ENCODE measurements at regions not wholly inside any gene's neighbourhood (a gene's known extent, or its start where the extent isn't known, plus 50 kb on each side); places are given as distances from the start of the nearest gene placed in this dataset.
"Not testable (repeated sequence)": the region's sequence is repeated elsewhere in the genome, so short reads cannot be mapped to it uniquely, and the experiment has no call there.

GRCh38 chr3:162640208-162640607, 1143.6 kb downstream of the OTOL1 start:
- not testable (repeated sequence) for DNase-seq (ENCODE audit: low read depth in 2 of 2)

- no peak for DNase-seq (ENCODE audit: low read depth in 2 of 2)
These were observed 1144.7 kb downstream of the OTOL1 start for GRCh38 chr3:162641317-162641716.

DNA sequence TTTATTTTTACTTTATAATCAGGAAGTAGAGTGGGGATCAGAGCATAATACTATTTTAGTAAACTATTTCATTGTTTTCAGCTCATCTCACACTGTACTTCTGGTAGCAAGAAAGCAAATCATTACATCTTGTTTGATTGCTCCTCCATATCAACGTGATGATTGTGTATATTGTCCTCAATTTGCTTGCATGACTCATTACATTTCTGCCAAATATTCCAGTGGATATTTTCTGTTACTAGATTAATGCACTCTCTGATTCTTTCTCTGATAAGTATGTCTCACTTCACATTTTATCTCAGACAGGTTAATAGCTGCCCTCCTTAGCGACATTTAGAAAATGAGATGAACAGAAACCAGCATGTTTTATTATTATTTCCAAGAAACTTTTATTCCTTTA, 1145.3 kb downstream of the OTOL1 start:
- DNase-seq (ENCODE audit: low read depth in 2 of 2), result no peak

- DNase-seq (ENCODE audit: low read depth in 2 of 2), result no peak
These were observed 1146.6 kb downstream of the OTOL1 start for GRCh38 chr3:162643245-162643644.

GRCh38 chr3:162647321-162647720, 1150.7 kb downstream of the OTOL1 start:
- DNase-seq (ENCODE audit: low read depth in 2 of 2), result no peak

DNA sequence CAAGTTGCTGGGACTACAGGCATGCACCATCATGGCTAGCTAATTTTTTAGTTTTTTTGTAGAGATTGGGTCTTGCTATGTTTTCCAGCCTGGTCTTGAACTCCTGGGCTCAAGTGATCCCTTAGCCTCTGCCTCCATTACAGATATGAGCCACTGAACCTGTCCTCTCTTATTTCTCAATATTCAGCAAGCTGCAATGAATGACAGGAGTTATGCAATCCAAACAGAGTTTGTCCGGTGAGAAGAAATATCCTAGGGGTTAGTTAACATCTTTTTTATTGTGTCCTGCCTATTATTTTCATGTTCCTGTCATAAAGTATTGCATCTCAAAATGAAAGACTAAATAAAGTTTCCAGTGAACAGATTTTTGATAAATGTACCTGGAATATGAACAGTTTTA, 1161.4 kb downstream of the OTOL1 start:
- no peak for DNase-seq (ENCODE audit: low read depth in 2 of 2)

DNA sequence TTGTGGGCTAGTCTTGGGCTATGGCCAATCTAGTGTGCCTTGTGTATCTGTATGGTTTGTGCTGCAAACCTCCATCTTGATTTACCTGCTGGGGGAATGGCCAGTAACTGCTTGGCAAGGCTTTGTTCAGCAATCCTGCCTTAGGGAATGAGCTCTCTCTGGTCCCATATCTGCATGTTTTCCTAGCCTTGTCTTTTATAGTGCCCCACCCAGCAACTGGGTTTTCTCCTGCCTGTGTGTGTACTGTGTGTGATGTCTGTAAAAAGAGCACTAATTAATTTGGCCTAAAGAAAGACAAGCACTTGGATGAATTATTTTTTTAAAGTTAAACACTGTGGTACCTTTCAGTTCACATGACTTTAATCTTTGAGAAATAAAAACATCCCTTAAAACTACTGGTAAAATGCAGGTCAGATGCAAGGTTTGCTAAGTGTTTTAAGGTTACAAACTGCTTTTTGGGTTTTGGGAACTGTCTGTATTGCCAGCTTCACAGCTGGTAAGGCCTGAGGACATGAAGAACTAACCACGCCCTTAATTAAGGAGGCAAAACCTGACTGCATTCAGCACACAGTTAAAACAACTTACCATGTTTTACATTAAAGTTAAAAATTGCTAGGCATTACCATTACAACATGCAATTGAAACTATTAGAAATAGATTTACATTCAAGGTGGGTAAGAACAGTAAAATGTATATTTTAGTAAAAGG, 1169.2 kb downstream of the OTOL1 start:
- no peak for DNase-seq (ENCODE audit: low read depth in 2 of 2)

- DNase-seq (ENCODE audit: low read depth in 2 of 2), result no peak
These were observed 1170.2 kb downstream of the OTOL1 start for GRCh38 chr3:162666835-162667234.

- no peak for DNase-seq (ENCODE audit: low read depth in 2 of 2)
These were observed 1173.6 kb downstream of the OTOL1 start for GRCh38 chr3:162670181-162670580.

- no peak for DNase-seq (ENCODE audit: low read depth in 2 of 2)
These were observed 1180.9 kb downstream of the OTOL1 start for GRCh38 chr3:162677475-162677874.

DNA sequence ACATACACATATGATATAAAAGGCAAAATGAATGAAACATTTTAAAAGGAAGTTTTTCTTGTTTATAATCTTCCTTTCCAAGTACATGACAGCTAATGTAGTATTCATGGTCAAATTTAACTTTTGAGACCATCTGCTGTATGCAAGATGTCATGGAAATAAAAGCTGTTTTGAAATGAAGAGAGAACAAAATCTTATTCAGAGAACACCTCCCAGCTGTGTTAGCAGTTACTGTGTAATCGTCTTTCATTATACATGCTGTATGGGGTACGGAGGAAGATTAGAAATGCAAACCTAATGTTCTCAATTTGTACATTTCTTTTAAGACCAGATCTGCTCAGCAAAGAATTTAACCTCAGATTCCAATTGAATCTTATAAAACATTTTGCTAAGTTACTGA, 1182.3 kb downstream of the OTOL1 start:
- no peak for DNase-seq (ENCODE audit: low read depth in 2 of 2)

DNA sequence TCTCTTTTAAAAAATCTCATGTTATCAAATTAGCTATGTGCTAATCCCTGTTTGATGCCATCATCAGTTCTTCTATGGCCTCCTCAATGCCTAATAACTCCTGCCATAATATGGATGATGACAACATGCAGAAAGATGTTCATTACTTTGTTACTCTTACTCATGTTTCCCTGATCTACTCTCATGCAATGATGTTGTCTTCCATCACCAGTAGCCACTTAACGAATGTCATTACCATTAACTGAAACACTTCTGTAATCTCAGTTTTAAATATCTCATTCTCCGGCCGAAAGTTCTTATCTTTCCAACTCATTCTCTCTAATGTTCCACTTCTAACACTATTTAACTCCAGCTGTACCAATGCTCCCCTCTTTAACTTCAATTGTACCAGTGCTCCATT, 1187.7 kb downstream of the OTOL1 start:
- DNase-seq (ENCODE audit: low read depth in 2 of 2), result no peak

DNA sequence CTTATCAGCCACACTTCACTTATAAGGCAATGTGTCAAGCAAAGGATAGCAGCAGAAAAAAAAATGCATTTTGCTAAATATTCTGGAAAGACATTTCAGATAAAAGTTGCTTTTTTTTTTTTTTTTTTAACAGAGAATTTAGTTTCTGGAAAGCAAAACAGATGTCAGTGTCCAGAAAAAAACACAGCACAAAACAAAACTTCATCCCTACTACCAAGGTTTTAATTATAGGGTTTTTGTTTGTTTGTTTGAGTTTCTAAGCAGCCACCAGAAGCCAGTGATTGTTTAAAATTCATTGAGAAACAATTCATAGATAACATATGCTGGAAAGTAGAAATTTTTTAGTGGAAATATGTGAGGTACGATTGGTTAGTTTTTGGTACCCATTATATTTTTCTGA, 1202.7 kb downstream of the OTOL1 start:
- DNase-seq (ENCODE audit: low read depth in 2 of 2), result no peak

DNA sequence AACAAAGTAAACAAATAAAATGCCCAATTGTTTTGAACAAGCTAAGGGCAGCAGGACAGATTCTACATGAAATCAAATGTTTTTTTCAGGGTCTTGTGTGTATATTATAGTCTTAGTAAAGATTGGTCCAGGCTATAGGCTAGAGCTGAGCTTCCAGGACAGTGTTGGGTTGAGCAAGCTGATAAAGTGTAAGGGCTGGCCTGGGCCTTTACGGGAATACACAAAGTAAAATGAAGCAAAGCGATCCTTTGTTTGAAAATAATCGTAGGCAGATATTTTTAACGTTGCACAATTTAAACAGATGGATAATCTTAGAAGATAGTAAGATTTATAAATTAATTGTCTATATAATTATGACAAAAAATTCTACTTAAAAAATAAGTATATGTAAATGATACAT, 1204.6 kb downstream of the OTOL1 start:
- no peak for DNase-seq (ENCODE audit: low read depth in 2 of 2)

DNA sequence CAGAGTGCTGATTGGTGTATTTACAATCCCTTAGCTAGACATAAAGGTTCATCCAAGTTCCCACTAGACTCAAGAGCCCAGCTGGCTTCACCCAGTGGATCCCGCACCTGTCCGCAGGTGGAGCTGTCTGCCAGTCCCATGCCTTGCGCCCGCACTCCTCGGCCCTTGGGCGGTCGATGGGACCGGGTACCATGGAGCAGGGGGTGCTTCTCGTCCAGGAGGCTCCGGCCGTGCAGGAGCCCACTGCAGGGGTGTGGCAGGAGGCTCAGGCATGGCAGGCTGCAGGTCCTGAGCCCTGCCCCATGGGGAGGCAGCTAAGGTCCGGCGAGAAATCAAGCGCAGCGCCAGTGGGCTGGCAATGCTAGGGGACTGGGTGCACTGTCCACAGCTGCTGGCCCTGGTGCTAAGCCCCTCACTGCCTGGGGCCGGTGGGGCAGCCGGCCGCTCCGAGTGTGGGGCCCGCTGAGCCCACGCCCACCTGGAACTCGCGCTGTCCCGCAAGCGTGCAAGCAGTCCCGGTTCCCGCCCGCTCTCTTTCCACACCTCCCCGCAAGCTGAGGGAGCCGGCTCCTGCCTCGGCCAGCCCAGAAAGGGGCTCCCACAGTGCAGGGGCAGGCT, 1206.3 kb downstream of the OTOL1 start:
- no peak for DNase-seq (ENCODE audit: low read depth in 2 of 2)

DNA sequence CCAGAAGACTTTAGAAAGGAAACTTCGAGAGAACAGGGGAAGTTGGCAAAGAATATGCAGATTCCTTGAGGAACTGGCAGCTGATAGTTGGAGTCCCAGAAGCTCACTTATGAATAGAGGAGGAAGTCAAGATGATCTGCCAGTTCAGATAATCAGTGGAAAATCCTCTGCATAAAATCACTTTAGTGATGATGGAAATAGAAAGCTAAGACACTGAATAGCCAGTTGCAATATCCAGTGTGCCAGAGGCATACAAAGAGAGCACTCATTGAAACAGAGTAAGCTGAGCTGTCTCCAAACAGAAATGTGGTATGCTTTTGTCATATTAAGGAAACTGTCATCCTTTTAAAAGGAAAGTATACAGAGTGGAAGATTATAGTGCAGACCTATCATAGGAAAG, 1207.6 kb downstream of the OTOL1 start:
- no peak for DNase-seq (ENCODE audit: low read depth in 2 of 2)

- no peak for DNase-seq (ENCODE audit: low read depth in 2 of 2)
These were observed 1208.3 kb downstream of the OTOL1 start for GRCh38 chr3:162704799-162705385.

GRCh38 chr3:162708394-162708793, 1211.8 kb downstream of the OTOL1 start:
- DNase-seq (ENCODE audit: low read depth in 2 of 2), result not testable (repeated sequence)

GRCh38 chr3:162708942-162709706, 1212.5 kb downstream of the OTOL1 start:
- not testable (repeated sequence) for DNase-seq (ENCODE audit: low read depth in 2 of 2)

DNA sequence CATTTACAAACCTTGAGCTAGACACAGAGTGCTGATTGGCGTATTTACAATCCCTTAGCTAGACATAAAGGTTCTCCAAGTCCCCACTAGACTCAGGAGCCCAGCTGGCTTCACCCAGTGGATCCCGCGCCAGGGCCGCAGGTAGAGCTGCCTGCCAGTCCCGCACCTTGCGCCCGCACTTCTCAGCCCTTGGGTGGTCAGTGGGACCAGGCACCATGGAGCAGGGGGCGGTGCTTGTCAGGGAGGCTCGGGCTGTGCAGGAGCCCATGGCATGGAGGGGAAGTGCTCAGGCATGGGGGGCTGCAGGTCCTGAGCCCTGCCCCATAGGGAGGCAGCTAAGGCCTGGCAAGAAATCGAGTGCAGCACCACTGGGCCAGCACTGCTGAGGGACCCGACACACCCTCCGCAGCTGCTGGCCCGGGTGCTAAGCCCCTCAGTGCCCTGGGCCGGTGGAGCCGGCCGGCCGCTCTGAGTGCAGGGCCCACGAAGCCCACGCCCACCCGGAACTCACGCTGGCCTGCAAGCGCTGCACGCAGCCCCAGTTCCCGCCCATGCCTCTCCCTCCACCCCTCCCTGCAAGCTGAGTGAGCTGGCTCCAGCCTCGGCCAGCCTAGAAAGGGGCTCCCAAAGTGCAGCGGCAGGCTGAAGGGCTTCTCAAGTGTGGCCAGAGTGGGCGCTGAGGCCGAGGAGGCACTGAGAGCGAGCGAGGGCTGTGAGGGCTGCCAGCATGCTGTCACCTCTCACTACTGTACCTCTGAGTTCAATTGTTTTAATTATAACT, 1213.9 kb downstream of the OTOL1 start:
- no peak for DNase-seq (ENCODE audit: low read depth in 2 of 2)

DNA sequence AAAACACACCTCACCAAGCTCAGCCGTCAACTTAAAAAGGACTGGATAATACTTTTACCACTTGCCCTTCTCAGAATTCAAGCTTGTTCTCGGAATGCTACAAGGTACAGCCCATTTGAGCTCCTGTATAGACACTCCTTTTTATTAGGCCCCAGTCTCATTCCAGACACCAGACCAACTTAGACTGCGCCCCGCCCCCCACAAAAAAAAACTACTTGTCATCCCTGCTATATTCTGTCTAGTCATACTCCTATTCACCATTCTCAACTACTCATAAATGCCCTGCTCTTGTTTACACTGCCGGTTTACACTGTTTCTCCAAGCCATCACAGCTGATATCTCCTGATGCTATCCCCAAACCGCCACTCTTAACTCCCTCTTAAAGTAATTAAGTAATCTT, 1220.5 kb downstream of the OTOL1 start:
- DNase-seq (ENCODE audit: low read depth in 2 of 2), result not testable (repeated sequence)

GRCh38 chr3:162718697-162719096, 1222.1 kb downstream of the OTOL1 start:
- no peak for DNase-seq (ENCODE audit: low read depth in 2 of 2)
